GM12891 (cell line): ENCODE measurements at regions not wholly inside any gene's neighbourhood (a gene's known extent, or its start where the extent isn't known, plus 50 kb on each side); places are given as distances from the start of the nearest gene placed in this dataset.

Experiments
- POLR2A ChIP-seq: IDR thresholded peaks from 2 replicates; pipeline ENCODE4 v1.6.1; 2011; ENCODE audit warnings: low read depth, low read length, control low read depth
- POU2F2 ChIP-seq: IDR thresholded peaks from 2 replicates; pipeline ENCODE4 v1.6.1; 2011; ENCODE audit warnings: low read depth, mild to moderate bottlenecking, control low read depth, low read length, moderate library complexity

DNA sequence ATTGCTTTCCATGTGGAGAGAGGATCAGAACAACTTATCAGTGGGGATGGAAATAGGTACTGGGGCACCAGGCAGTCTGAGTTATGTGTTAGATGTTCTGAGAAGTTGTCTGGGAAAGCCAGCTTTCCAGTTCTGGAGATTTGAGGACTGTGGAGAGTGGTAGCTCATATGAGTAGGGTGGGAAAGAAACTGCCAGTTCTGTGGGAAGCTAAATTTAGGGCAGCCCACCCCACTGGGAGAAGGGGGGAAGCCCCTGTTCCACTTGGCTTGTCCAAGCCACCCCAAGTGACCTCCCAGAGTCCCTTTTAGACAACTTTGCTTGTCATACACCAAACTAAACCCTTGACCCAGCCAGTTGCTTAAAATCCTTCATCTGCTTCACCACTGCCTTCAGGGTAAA is 189.5 kb downstream of the REEP3 start:
- TF ChIP-seq POLR2A (no peak), POU2F2 (no peak)
